ENCODE measurements at regions not wholly inside any gene's neighbourhood (a gene's known extent, or its start where the extent isn't known, plus 50 kb on each side); places are given as distances from the start of the nearest gene placed in this dataset.

DNA sequence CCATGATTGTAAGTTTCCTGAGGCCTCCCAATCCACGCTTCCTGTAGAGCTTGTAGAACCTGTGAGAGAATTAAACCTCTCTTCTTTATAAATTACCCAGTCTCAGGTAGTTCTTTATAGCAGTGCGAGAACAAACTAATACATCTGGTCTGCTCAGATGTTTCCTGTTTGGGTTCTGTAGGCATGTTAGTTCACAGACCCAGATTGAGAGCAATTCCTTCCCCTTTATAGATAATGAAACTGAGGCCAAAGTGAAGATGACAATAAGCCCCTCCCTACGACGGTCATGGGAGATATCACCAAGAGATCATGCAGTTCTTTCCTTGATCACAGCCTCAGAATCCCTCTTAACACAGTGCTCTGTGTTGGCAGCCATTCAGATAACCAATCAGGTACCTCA lies 76.5 kb upstream of the CLMN start:
- no peak overlapping the region for H3K27ac ChIP-seq (ENCODE audit: low read depth, low read length)
- POLR2A ChIA-PET: no interaction called here
- no peak overlapping the region for H3K27ac Mint-ChIP-seq
- ATAC-seq: no peak
- H3K4me3 Mint-ChIP-seq: no peak overlapping the region
- CTCF ChIA-PET: no interaction called here
- no peak for DNase-seq
- no peaks in the 10 kb centered on the region for H3K4me1 ChIP-seq (ENCODE audit: control insufficient read depth in 2 of 2, insufficient read depth in 2 of 2, low read length in 2 of 2)
- no peaks in the 10 kb centered on the region for H3K36me3 ChIP-seq (ENCODE audit: control insufficient read depth in 2 of 3, insufficient read depth in 3 of 3, low read length in 3 of 3)
- H3K4me3 ChIP-seq (ENCODE audit: low read length): no peak overlapping the region
- H3K9me3 ChIP-seq (ENCODE audit: control insufficient read depth in 2 of 3, low read length in 3 of 3): no peaks in the 10 kb centered on the region
- intact Hi-C loops (cut with micrococcal nuclease): no loop called here
- no peaks in the 10 kb centered on the region for H3K27me3 ChIP-seq (ENCODE audit: control insufficient read depth in 2 of 2, insufficient read depth in 2 of 2, low read length in 2 of 2)
- no peaks in the 10 kb centered on the region for H3K27me3 Mint-ChIP-seq
- H3K4me1 Mint-ChIP-seq: peaks cover 0 to 2% (median 0%) of the 10 kb centered on the region in 7 donors
- H3K9me3 Mint-ChIP-seq: peaks cover 0 to 10% (median 0%) of the 10 kb centered on the region in 11 donors
- H3K36me3 Mint-ChIP-seq: peaks cover 0 to 8% (median 0%) of the 10 kb centered on the region in 5 donors

- Mint-ChIP-seq H3K27ac (no peak overlapping the region), H3K9me3 (peaks cover 0 to 18% (median 5%) of the 10 kb centered on the region in 11 donors), H3K4me1 (peaks cover 0 to 2% (median 0%) of the 10 kb centered on the region in 7 donors), H3K4me3 (no peak overlapping the region), H3K36me3 (peaks cover 0 to 10% (median 0%) of the 10 kb centered on the region in 5 donors), H3K27me3 (peaks cover 0 to 4% (median 0%) of the 10 kb centered on the region in 5 donors)
- DNase-seq: no peak
- H3K36me3 ChIP-seq (ENCODE audit: control insufficient read depth in 2 of 3, insufficient read depth in 3 of 3, low read length in 3 of 3): no peaks in the 10 kb centered on the region
- H3K27me3 ChIP-seq (ENCODE audit: control insufficient read depth in 2 of 2, insufficient read depth in 2 of 2, low read length in 2 of 2): no peaks in the 10 kb centered on the region
- no peak overlapping the region for H3K4me3 ChIP-seq (ENCODE audit: low read length)
- no peak for ATAC-seq
- no peak overlapping the region for H3K27ac ChIP-seq (ENCODE audit: low read depth, low read length)
- ChIA-PET POLR2A (no interaction called here), CTCF (no interaction called here)
- no peaks in the 10 kb centered on the region for H3K4me1 ChIP-seq (ENCODE audit: control insufficient read depth in 2 of 2, insufficient read depth in 2 of 2, low read length in 2 of 2)
- intact Hi-C loops (cut with micrococcal nuclease): no loop called here
- no peaks in the 10 kb centered on the region for H3K9me3 ChIP-seq (ENCODE audit: control insufficient read depth in 2 of 3, low read length in 3 of 3)
Observed at GRCh38 chr14:95395098-95395737, 75.5 kb upstream of the CLMN start.

DNA sequence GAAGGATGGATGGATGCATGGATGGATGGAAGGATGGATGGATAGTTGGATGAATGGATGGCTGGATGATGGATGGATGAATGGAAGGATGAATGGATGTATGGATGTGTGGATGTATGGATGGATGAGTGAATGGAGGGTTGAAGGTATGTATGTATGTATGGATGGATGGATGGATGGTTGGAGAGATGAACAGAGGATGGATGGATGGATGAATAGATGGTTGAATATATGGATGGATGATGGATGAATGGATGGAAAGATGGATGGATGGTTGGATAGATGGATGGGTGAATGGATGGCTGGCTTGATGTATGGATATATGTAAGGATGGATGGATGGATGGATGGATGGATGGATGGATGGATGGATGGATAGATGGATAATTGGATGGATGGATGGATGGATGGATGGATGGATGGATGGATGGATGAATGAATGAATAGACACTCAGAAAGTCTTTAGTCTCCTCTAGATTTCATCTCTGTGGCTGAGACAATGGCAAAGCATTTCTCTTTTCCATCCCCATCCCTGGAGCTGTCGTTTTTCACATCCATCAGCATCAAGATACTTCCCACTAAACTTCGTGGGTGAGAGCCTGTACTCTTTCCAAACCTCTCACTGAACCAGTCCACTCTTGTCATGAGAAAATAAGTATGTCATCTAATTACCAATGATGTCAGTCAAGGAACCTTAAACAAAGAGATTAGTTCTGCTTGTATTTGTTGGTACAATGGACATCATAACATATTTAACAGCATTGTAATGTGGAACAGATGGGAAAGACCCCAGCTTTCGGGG lies 74.8 kb upstream of the CLMN start:
- H3K4me1 ChIP-seq (ENCODE audit: control insufficient read depth in 2 of 2, insufficient read depth in 2 of 2, low read length in 2 of 2): no peaks in the 10 kb centered on the region
- no peaks in the 10 kb centered on the region for H3K27me3 ChIP-seq (ENCODE audit: control insufficient read depth in 2 of 2, insufficient read depth in 2 of 2, low read length in 2 of 2)
- Mint-ChIP-seq H3K27me3 (peaks cover 0 to 4% (median 0%) of the 10 kb centered on the region in 5 donors), H3K4me3 (no peak overlapping the region), H3K4me1 (peaks cover 0 to 2% (median 0%) of the 10 kb centered on the region in 7 donors), H3K9me3 (peaks cover 0 to 19% (median 5%) of the 10 kb centered on the region in 11 donors), H3K36me3 (peaks cover 0 to 11% (median 0%) of the 10 kb centered on the region in 5 donors), H3K27ac (no peak overlapping the region)
- no peaks in the 10 kb centered on the region for H3K36me3 ChIP-seq (ENCODE audit: control insufficient read depth in 2 of 3, insufficient read depth in 3 of 3, low read length in 3 of 3)
- POLR2A ChIA-PET: no interaction called here
- no peak overlapping the region for H3K4me3 ChIP-seq (ENCODE audit: low read length)
- ATAC-seq (no peak), DNase-seq (no peak)
- H3K27ac ChIP-seq (ENCODE audit: low read depth, low read length): no peak overlapping the region
- CTCF ChIA-PET: no interaction called here
- intact Hi-C loops (cut with micrococcal nuclease): no loop called here
- no peaks in the 10 kb centered on the region for H3K9me3 ChIP-seq (ENCODE audit: control insufficient read depth in 2 of 3, low read length in 3 of 3)

DNA sequence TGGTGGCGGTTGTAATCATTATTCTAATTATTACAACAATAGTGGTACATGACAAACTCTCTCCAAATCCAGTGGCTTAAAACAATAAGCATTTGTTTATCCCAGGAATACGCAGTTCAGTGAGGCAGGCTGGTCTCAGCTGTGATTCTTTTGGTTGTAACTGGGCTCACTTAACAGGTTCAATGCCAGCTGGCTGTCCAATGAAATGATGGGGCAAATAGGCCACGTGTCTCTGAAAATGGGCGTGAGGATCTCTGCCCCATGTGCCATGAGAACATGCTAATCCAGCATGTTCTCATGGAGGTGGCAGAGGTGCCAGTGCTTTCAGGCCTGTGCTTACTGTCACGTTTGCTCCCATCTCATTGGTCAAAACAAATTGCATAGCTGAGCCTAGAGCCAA lies 73.1 kb upstream of the CLMN start:
- DNase-seq (no peak), ATAC-seq (no peak)
- no peaks in the 10 kb centered on the region for H3K36me3 ChIP-seq (ENCODE audit: control insufficient read depth in 2 of 3, insufficient read depth in 3 of 3, low read length in 3 of 3)
- H3K27me3 Mint-ChIP-seq: peaks cover 0 to 8% (median 5%) of the 10 kb centered on the region in 5 donors
- H3K9me3 ChIP-seq (ENCODE audit: control insufficient read depth in 2 of 3, low read length in 3 of 3): no peaks in the 10 kb centered on the region
- no peak overlapping the region for H3K4me3 ChIP-seq (ENCODE audit: low read length)
- H3K27ac Mint-ChIP-seq: no peak overlapping the region
- ChIA-PET CTCF (interaction anchor here (0.6 kb wide), 1 partner anchor 1459 kb away, joined by 5 read pairs; no protein-coding TSS in a partner anchor), POLR2A (no interaction called here)
- H3K27ac ChIP-seq (ENCODE audit: low read depth, low read length): no peak overlapping the region
- H3K27me3 ChIP-seq (ENCODE audit: control insufficient read depth in 2 of 2, insufficient read depth in 2 of 2, low read length in 2 of 2): no peaks in the 10 kb centered on the region
- H3K4me3 Mint-ChIP-seq: no peak overlapping the region
- H3K36me3 Mint-ChIP-seq: peaks cover 0 to 11% (median 4%) of the 10 kb centered on the region in 5 donors
- no peaks in the 10 kb centered on the region for H3K4me1 ChIP-seq (ENCODE audit: control insufficient read depth in 2 of 2, insufficient read depth in 2 of 2, low read length in 2 of 2)
- intact Hi-C loops (cut with micrococcal nuclease): no loop called here
- H3K9me3 Mint-ChIP-seq: peaks cover 0 to 19% (median 5%) of the 10 kb centered on the region in 11 donors
- H3K4me1 Mint-ChIP-seq: peaks cover 0 to 2% (median 0%) of the 10 kb centered on the region in 7 donors

GRCh38 chr14:95391331-95391730 lies 71.6 kb upstream of the CLMN start:
- POLR2A ChIA-PET: no interaction called here
- no peak overlapping the region for H3K4me3 Mint-ChIP-seq
- CTCF ChIA-PET: no interaction called here
- H3K36me3 ChIP-seq (ENCODE audit: control insufficient read depth in 2 of 3, insufficient read depth in 3 of 3, low read length in 3 of 3): no peaks in the 10 kb centered on the region
- intact Hi-C loops (cut with micrococcal nuclease): no loop called here
- H3K27ac Mint-ChIP-seq: no peak overlapping the region
- peaks cover 0 to 12% (median 5%) of the 10 kb centered on the region in 5 donors for H3K27me3 Mint-ChIP-seq
- DNase-seq (no peak), ATAC-seq (no peak)
- peaks cover 0 to 2% (median 0%) of the 10 kb centered on the region in 7 donors for H3K4me1 Mint-ChIP-seq
- no peak overlapping the region for H3K4me3 ChIP-seq (ENCODE audit: low read length)
- H3K27ac ChIP-seq (ENCODE audit: low read depth, low read length): no peak overlapping the region
- peaks cover 0 to 19% (median 5%) of the 10 kb centered on the region in 11 donors for H3K9me3 Mint-ChIP-seq
- H3K36me3 Mint-ChIP-seq: peaks cover 0 to 11% (median 4%) of the 10 kb centered on the region in 5 donors
- no peaks in the 10 kb centered on the region for H3K4me1 ChIP-seq (ENCODE audit: control insufficient read depth in 2 of 2, insufficient read depth in 2 of 2, low read length in 2 of 2)
- H3K9me3 ChIP-seq (ENCODE audit: control insufficient read depth in 2 of 3, low read length in 3 of 3): no peaks in the 10 kb centered on the region
- no peaks in the 10 kb centered on the region for H3K27me3 ChIP-seq (ENCODE audit: control insufficient read depth in 2 of 2, insufficient read depth in 2 of 2, low read length in 2 of 2)

- Mint-ChIP-seq H3K36me3 (peaks cover 0 to 11% (median 4%) of the 10 kb centered on the region in 5 donors), H3K27ac (no peak overlapping the region), H3K9me3 (peaks cover 0 to 19% (median 5%) of the 10 kb centered on the region in 11 donors), H3K27me3 (peaks cover 0 to 17% (median 9%) of the 10 kb centered on the region in 5 donors), H3K4me3 (no peak overlapping the region), H3K4me1 (no peaks in the 10 kb centered on the region)
- intact Hi-C loops (cut with micrococcal nuclease): no loop called here
- H3K4me3 ChIP-seq (ENCODE audit: low read length): no peak overlapping the region
- H3K4me1 ChIP-seq (ENCODE audit: control insufficient read depth in 2 of 2, insufficient read depth in 2 of 2, low read length in 2 of 2): no peaks in the 10 kb centered on the region
- no peak overlapping the region for H3K27ac ChIP-seq (ENCODE audit: low read depth, low read length)
- H3K27me3 ChIP-seq (ENCODE audit: control insufficient read depth in 2 of 2, insufficient read depth in 2 of 2, low read length in 2 of 2): no peaks in the 10 kb centered on the region
- ChIA-PET CTCF (no interaction called here), POLR2A (no interaction called here)
- H3K9me3 ChIP-seq (ENCODE audit: control insufficient read depth in 2 of 3, low read length in 3 of 3): no peaks in the 10 kb centered on the region
- ATAC-seq: no peak
- no peak for DNase-seq
- no peaks in the 10 kb centered on the region for H3K36me3 ChIP-seq (ENCODE audit: control insufficient read depth in 2 of 3, insufficient read depth in 3 of 3, low read length in 3 of 3)
Observed at GRCh38 chr14:95389471-95390011, 69.8 kb upstream of the CLMN start.

Data from naive thymus-derived CD4-positive, alpha-beta T cell (primary cell).